CD4-positive, CD25-positive, alpha-beta regulatory T cell (primary cell): ENCODE measurements at regions not wholly inside any gene's neighbourhood (a gene's known extent, or its start where the extent isn't known, plus 50 kb on each side); places are given as distances from the start of the nearest gene placed in this dataset.

Source experiments
- ATAC-seq, 2 donors: fragments of 150-1000 bp; cut with Tn5 transposase; one replicate each; pipeline ENCODE4 v1.10.0; 2021; ENCODE audit warnings: low read depth in 2 of 2, moderate number of reproducible peaks in 2 of 2, moderate library complexity in 1 of 2
- DNase-seq, 3 donors: peaks; one replicate each; pipeline versions ENCODE4 v3.0.0 to v3.0.0-alpha.2; 2012 to 2022; ENCODE audit warnings: mixed read lengths in 1 of 3
- H3K27ac ChIP-seq: one replicate; pipeline ENCODE4 v1.7.0; 2013; ENCODE audit warnings: mild to moderate bottlenecking, low read length; ENCODE audit not compliant: insufficient read depth, poor library complexity, severe bottlenecking
- H3K27me3 ChIP-seq: one replicate; pipeline ENCODE4 v1.7.0; 2013; ENCODE audit warnings: low read length; ENCODE audit not compliant: control insufficient read depth, insufficient read depth
- H3K36me3 ChIP-seq: one replicate; pipeline ENCODE4 v1.7.0; 2013; ENCODE audit warnings: mild to moderate bottlenecking, low read length, moderate library complexity; ENCODE audit not compliant: control insufficient read depth, insufficient read depth
- H3K4me1 ChIP-seq: 2 replicates; pipeline ENCODE4 v1.7.0; 2013; ENCODE audit warnings: mild to moderate bottlenecking, low read length; ENCODE audit not compliant: insufficient read depth, control insufficient read depth, poor library complexity, severe bottlenecking
- H3K4me3 ChIP-seq: one replicate; pipeline ENCODE4 v1.7.0; 2013; ENCODE audit warnings: low read depth, mild to moderate bottlenecking, low read length, moderate library complexity
- H3K9me3 ChIP-seq, 2 experiments: 1 replicate in 1 of 2; 2 replicates in 1 of 2; pipeline ENCODE4 v1.7.0; 2013; ENCODE audit warnings: low read length in 2 of 2, mild to moderate bottlenecking in 1 of 2, moderate library complexity in 1 of 2; ENCODE audit not compliant: control insufficient read depth in 2 of 2
- H3K27ac Mint-ChIP-seq, 3 donors: one replicate each; pipeline ENCODE4 v1.8.0; 2020 to 2022; ENCODE audit warnings: mild to moderate bottlenecking in 3 of 3, mixed read lengths in 3 of 3, moderate library complexity in 2 of 3
- H3K27me3 Mint-ChIP-seq: one replicate; pipeline ENCODE4 v1.8.0; 2022; ENCODE audit warnings: mild to moderate bottlenecking, mixed read lengths
- H3K36me3 Mint-ChIP-seq: one replicate; pipeline ENCODE4 v1.8.0; 2020; ENCODE audit warnings: mixed read lengths
- H3K4me1 Mint-ChIP-seq, 4 donors: one replicate each; pipeline ENCODE4 v1.8.0; 2020 to 2022; ENCODE audit warnings: mixed read lengths in 4 of 4, mild to moderate bottlenecking in 1 of 4
- H3K4me3 Mint-ChIP-seq, 4 donors: one replicate each; pipeline ENCODE4 v1.8.0; 2020 to 2022; ENCODE audit warnings: mild to moderate bottlenecking in 4 of 4, mixed read lengths in 4 of 4, moderate library complexity in 3 of 4
- H3K9me3 Mint-ChIP-seq, 7 donors: one replicate each; pipeline ENCODE4 v1.8.0; 2020 to 2022; ENCODE audit warnings: mixed read lengths in 7 of 7, mild to moderate bottlenecking in 3 of 7, moderate library complexity in 2 of 7

DNA sequence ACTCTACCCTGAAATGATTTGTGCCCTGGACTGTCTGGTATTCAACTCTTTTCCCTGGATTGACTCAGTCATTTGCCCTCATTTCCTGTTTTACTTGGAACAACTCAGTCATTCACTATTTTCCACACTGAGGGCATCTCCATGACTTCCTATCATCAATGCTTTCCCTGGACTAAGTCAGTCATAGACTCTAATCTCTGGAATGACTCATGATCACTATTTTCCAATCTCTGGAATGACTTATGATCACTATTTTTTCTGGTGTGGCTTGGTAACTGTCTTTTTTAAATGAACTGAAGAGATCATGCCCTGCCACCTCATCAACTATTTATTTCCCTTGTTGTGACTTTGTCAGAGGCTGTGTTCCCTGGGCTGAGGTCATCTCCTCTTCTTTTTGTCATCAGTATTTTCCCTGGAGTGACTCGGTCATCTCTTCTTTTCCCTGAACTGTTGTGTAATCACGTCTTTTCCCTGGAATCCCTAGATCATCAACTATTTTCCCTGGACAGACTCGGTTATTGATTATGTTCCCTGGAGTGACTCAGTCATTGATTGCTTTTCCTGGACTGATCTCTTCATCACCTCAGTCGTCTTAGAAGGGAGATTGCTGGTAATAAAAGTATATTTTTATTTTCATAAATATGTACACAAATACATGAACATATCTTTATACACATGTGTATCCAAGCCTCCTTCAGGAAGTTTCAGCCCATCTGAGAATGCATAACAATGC, 327.1 kb upstream of the VCX start:
- Histone ChIP-seq H3K36me3 (no peaks in the 10 kb centered on the region), H3K27ac (no peak overlapping the region), H3K27me3 (no peaks in the 10 kb centered on the region), H3K4me3 (no peak overlapping the region), H3K9me3 (no peaks in the 10 kb centered on the region), H3K4me1 (no peaks in the 10 kb centered on the region)
- H3K9me3 Mint-ChIP-seq = peaks cover 0 to 10% (median 2%) of the 10 kb centered on the region in 7 donors
- H3K4me1 Mint-ChIP-seq = no peaks in the 10 kb centered on the region
- ATAC-seq (no peak), DNase-seq (no peak)
- peaks cover 4% of the 10 kb centered on the region for H3K27me3 Mint-ChIP-seq
- no peak overlapping the region for H3K4me3 Mint-ChIP-seq
- H3K36me3 Mint-ChIP-seq = no peaks in the 10 kb centered on the region
- H3K27ac Mint-ChIP-seq = no peak overlapping the region

DNA sequence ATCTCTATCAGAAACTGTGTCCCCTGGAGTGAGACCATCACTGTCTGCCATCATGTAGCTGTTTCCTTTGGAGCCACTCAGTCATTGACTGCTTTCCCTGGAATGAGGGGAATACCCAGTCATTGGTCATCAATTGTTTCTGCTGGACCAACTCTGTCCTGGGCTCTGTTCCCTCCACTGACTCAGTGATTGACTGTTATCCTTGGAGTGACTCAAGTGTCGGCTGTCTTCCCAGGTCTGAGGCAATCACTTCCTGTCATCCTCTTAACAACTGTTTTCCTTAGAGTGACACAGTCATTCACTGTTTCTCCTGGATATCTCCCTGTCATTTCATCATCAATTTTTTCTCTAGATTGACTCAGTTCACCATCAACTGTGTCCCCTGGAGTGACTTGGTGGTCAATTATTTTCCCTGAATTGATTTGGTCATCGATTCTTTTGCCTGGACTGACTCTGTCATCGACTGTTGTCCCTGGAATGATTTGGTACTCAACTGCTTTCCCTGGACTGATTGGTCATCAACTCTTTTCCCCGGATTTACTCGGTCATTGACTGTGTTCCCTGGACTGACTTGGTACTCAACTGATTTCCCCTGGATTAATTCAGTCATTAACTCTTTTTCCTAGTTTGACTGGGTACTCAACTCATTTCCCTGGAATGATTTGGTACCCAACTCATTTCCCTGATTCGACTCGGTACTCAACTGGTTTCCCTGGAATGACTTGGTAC, 327.9 kb upstream of the VCX start:
- no peak overlapping the region for H3K4me3 Mint-ChIP-seq
- peaks cover 4% of the 10 kb centered on the region for H3K27me3 Mint-ChIP-seq
- no peak for DNase-seq
- H3K36me3 Mint-ChIP-seq = no peaks in the 10 kb centered on the region
- Histone ChIP-seq H3K36me3 (no peaks in the 10 kb centered on the region), H3K27ac (no peak overlapping the region), H3K9me3 (no peaks in the 10 kb centered on the region), H3K4me3 (no peak overlapping the region), H3K4me1 (no peaks in the 10 kb centered on the region), H3K27me3 (no peaks in the 10 kb centered on the region)
- no peaks in the 10 kb centered on the region for H3K4me1 Mint-ChIP-seq
- peaks cover 0 to 8% (median 2%) of the 10 kb centered on the region in 7 donors for H3K9me3 Mint-ChIP-seq
- H3K27ac Mint-ChIP-seq = no peak overlapping the region
- ATAC-seq = no peak

DNA sequence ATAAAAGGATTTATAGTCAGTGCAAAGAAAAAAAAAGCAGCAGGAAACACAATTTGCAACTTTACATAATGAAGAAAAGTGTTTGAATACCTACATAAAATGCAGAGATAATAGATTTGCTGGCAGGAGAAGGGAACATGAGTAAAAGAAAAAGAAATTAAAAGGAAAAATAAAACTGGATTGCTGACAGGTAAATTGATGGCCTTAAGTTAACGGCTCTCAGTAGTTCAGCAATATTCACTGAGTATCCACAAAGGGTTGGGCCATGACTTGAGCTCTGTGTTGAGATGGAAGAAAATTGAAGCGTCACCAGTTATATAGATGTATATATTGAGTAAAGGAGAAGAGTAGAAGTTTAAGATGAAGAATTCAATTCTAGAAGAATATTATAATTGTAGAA, 330.1 kb upstream of the VCX start:
- H3K4me1 ChIP-seq = no peaks in the 10 kb centered on the region
- ATAC-seq (no peak), DNase-seq (no peak)
- Mint-ChIP-seq H3K27me3 (peaks cover 4% of the 10 kb centered on the region), H3K36me3 (no peaks in the 10 kb centered on the region), H3K4me3 (no peak overlapping the region), H3K4me1 (no peaks in the 10 kb centered on the region), H3K9me3 (peaks cover 0 to 8% (median 2%) of the 10 kb centered on the region in 7 donors), H3K27ac (no peak overlapping the region)
- H3K4me3 ChIP-seq = no peak overlapping the region
- H3K27me3 ChIP-seq = no peaks in the 10 kb centered on the region
- no peaks in the 10 kb centered on the region for H3K36me3 ChIP-seq
- no peaks in the 10 kb centered on the region for H3K9me3 ChIP-seq
- H3K27ac ChIP-seq = no peak overlapping the region

DNA sequence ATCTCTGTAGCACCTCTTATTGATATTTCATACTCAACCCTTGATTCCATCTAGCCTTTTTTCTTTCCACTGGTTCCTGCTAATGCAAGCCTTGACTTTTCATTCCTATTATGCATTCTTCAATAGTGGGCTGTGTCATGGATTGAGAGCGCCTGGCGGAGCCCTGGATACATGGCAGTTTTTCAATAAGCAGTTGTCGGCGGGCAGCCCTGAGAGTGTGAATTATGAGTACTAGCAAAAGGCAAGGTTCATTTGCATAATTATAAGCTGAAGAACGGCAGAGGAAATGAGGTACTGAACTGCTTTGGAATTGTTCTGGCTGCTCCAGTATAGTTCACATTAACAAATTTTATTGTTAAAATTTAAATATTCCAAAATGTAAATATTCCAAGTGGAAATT, 339.7 kb upstream of the VCX start:
- H3K27me3 ChIP-seq = no peaks in the 10 kb centered on the region
- H3K9me3 ChIP-seq = no peaks in the 10 kb centered on the region
- ATAC-seq (no peak), DNase-seq (no peak)
- no peak overlapping the region for H3K27ac ChIP-seq
- Mint-ChIP-seq H3K27me3 (no peaks in the 10 kb centered on the region), H3K9me3 (peaks cover 0 to 14% (median 4%) of the 10 kb centered on the region in 7 donors), H3K36me3 (no peaks in the 10 kb centered on the region), H3K27ac (no peak overlapping the region), H3K4me3 (no peak overlapping the region), H3K4me1 (no peaks in the 10 kb centered on the region)
- H3K36me3 ChIP-seq = no peaks in the 10 kb centered on the region
- H3K4me3 ChIP-seq = no peak overlapping the region
- no peaks in the 10 kb centered on the region for H3K4me1 ChIP-seq

- no peaks in the 10 kb centered on the region for H3K9me3 ChIP-seq
- no peaks in the 10 kb centered on the region for H3K27me3 ChIP-seq
- no peaks in the 10 kb centered on the region for H3K36me3 Mint-ChIP-seq
- no peak for DNase-seq
- no peak overlapping the region for H3K4me3 ChIP-seq
- H3K36me3 ChIP-seq = no peaks in the 10 kb centered on the region
- no peaks in the 10 kb centered on the region for H3K4me1 ChIP-seq
- H3K4me1 Mint-ChIP-seq = no peaks in the 10 kb centered on the region
- no peak overlapping the region for H3K27ac Mint-ChIP-seq
- no peak for ATAC-seq
- H3K27ac ChIP-seq = no peak overlapping the region
- H3K4me3 Mint-ChIP-seq = no peak overlapping the region
- peaks cover 0 to 14% (median 4%) of the 10 kb centered on the region in 7 donors for H3K9me3 Mint-ChIP-seq
- H3K27me3 Mint-ChIP-seq = no peaks in the 10 kb centered on the region
These were observed 342.6 kb upstream of the VCX start for GRCh38 chrX:7500386-7500785.

DNA sequence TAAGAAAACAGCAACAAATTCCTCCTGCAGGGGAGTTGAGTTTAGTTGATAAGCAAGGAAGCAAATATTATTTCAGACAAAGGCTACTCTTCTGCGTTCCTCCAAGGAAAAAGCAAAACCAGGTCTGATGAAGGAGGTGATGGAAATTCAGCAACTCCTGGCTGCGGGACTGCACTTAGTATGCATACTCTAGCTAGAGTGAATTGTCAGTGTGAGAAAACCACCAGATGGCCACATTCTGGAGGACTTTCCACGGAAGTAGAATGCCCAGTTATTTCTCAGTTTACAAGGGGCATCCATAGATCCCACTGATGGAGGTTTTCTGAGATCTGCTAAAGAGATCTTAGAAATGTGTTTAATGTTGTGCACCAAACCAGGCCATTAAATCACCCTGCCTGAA, 338.6 kb upstream of the PUDP start:
- Histone ChIP-seq H3K4me1 (no peaks in the 10 kb centered on the region), H3K9me3 (no peaks in the 10 kb centered on the region), H3K36me3 (no peaks in the 10 kb centered on the region), H3K4me3 (no peak overlapping the region), H3K27me3 (no peaks in the 10 kb centered on the region), H3K27ac (no peak overlapping the region)
- no peak for ATAC-seq
- H3K36me3 Mint-ChIP-seq = no peaks in the 10 kb centered on the region
- no peak overlapping the region for H3K4me3 Mint-ChIP-seq
- peaks cover 0 to 11% (median 3%) of the 10 kb centered on the region in 7 donors for H3K9me3 Mint-ChIP-seq
- no peaks in the 10 kb centered on the region for H3K4me1 Mint-ChIP-seq
- no peak for DNase-seq
- H3K27me3 Mint-ChIP-seq = no peaks in the 10 kb centered on the region
- H3K27ac Mint-ChIP-seq = no peak overlapping the region

DNA sequence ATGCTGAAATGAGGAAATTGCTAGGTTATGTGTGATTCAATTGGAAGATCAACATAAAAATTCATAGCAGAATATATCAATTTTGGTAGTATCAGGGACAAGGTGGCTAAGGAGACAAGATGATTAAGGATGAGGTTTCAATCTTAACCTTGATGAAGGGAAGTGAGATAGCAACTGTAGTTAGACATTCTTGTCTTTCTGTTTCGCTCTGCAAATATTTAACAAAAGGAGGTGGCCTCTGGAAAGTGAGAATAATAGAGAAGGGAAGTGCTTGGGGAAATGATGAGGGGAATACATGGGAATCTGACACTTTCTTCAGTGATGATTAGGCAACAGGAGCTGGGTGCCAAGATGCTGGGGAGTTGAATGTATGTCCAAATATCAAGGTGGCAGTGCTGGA, 337.1 kb upstream of the PUDP start:
- no peaks in the 10 kb centered on the region for H3K9me3 ChIP-seq
- H3K4me1 ChIP-seq = no peaks in the 10 kb centered on the region
- no peak overlapping the region for H3K27ac ChIP-seq
- Mint-ChIP-seq H3K27ac (no peak overlapping the region), H3K4me3 (no peak overlapping the region), H3K4me1 (no peaks in the 10 kb centered on the region), H3K9me3 (peaks cover 0 to 11% (median 3%) of the 10 kb centered on the region in 7 donors), H3K36me3 (no peaks in the 10 kb centered on the region), H3K27me3 (no peaks in the 10 kb centered on the region)
- H3K36me3 ChIP-seq = no peaks in the 10 kb centered on the region
- H3K27me3 ChIP-seq = no peaks in the 10 kb centered on the region
- no peak for ATAC-seq
- H3K4me3 ChIP-seq = no peak overlapping the region
- DNase-seq = no peak

DNA sequence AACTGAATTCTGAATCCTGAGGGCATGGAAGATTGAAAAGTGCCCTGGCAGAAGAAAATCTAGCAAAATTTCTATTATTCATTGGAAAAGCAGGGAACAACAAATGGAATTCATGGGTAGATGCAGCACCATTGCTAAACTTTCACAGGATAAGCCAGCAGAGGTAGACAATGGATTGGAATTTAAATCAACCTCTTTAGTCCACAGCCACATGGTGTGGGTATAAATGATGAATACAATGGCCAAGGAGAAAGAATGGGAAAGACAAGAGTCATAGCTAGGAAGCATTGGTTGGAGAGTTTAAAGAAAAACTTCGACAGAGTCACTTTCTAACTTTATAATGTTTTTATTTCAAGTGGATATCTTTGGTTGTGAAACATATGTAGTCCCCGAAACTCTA, 332.8 kb upstream of the PUDP start:
- Mint-ChIP-seq H3K4me1 (no peaks in the 10 kb centered on the region), H3K9me3 (peaks cover 0 to 9% (median 7%) of the 10 kb centered on the region in 7 donors), H3K36me3 (no peaks in the 10 kb centered on the region), H3K27me3 (no peaks in the 10 kb centered on the region), H3K4me3 (no peak overlapping the region), H3K27ac (no peak overlapping the region)
- H3K9me3 ChIP-seq = no peaks in the 10 kb centered on the region
- no peaks in the 10 kb centered on the region for H3K36me3 ChIP-seq
- H3K4me1 ChIP-seq = no peaks in the 10 kb centered on the region
- H3K27ac ChIP-seq = no peak overlapping the region
- DNase-seq = no peak
- no peak for ATAC-seq
- no peak overlapping the region for H3K4me3 ChIP-seq
- no peaks in the 10 kb centered on the region for H3K27me3 ChIP-seq
